ENCODE measurements at regions not wholly inside any gene's neighbourhood (a gene's known extent, or its start where the extent isn't known, plus 50 kb on each side); places are given as distances from the start of the nearest gene placed in this dataset.

- Histone ChIP-seq H3K36me3 (ENCODE audit: control insufficient read depth, low read length) (no peaks in the 10 kb centered on the region), H3K9me3 (ENCODE audit: control insufficient read depth, insufficient read depth, low read length) (no peaks in the 10 kb centered on the region), H3F3A (ENCODE audit: control insufficient read depth, insufficient read depth) (no peaks in the 10 kb centered on the region), H3K9me2 (replicated peaks; ENCODE audit: control insufficient read depth, low read length) (no peaks in the 10 kb centered on the region), H3K79me2 (ENCODE audit: control insufficient read depth, low read length) (no peaks in the 10 kb centered on the region), H3K4me3 (ENCODE audit: low read length) (no peak overlapping the region), H3K4me2 (ENCODE audit: low read length) (no peak overlapping the region), H4K20me1 (ENCODE audit: control insufficient read depth, insufficient read depth, low read depth, low read length) (no peaks in the 10 kb centered on the region), H3K27ac (ENCODE audit: low read depth, low read length) (no peak overlapping the region), H3K27me3 (ENCODE audit: control insufficient read depth, low read length) (peaks cover 7% of the 10 kb centered on the region; the same call in 1 of the 2 replicates), H3K4me1 (ENCODE audit: control insufficient read depth, low read length) (no peaks in the 10 kb centered on the region)
- TF ChIP-seq CTCF (IDR thresholded peaks at IDR 0.05; ENCODE audit: low read depth, low read length, poor library complexity, severe bottlenecking), result no peak
Observed at GRCh38 chr14:76268700-76269099, 107.2 kb upstream of the ESRRB start.

GRCh38 chr14:76271041-76271755, 104.7 kb upstream of the ESRRB start:
- Histone ChIP-seq H3K9me3 (ENCODE audit: control insufficient read depth, insufficient read depth, low read length) (no peaks in the 10 kb centered on the region), H3K27me3 (ENCODE audit: control insufficient read depth, low read length) (peaks cover 7% of the 10 kb centered on the region; the same call in 1 of the 2 replicates), H3K4me2 (ENCODE audit: low read length) (no peak overlapping the region), H3K79me2 (ENCODE audit: control insufficient read depth, low read length) (no peaks in the 10 kb centered on the region), H3K27ac (ENCODE audit: low read depth, low read length) (no peak overlapping the region), H3K9me2 (replicated peaks; ENCODE audit: control insufficient read depth, low read length) (no peaks in the 10 kb centered on the region), H3K36me3 (ENCODE audit: control insufficient read depth, low read length) (no peaks in the 10 kb centered on the region), H3F3A (ENCODE audit: control insufficient read depth, insufficient read depth) (no peaks in the 10 kb centered on the region), H3K4me1 (ENCODE audit: control insufficient read depth, low read length) (no peaks in the 10 kb centered on the region), H4K20me1 (ENCODE audit: control insufficient read depth, insufficient read depth, low read depth, low read length) (no peaks in the 10 kb centered on the region), H3K4me3 (ENCODE audit: low read length) (no peak overlapping the region)
- no peak for TF ChIP-seq CTCF (IDR thresholded peaks at IDR 0.05; ENCODE audit: low read depth, low read length, poor library complexity, severe bottlenecking)
- no peak for TF ChIP-seq EZH2phosphoT487 (IDR thresholded peaks at IDR 0.05; ENCODE audit: borderline replicate concordance, low read length)

DNA sequence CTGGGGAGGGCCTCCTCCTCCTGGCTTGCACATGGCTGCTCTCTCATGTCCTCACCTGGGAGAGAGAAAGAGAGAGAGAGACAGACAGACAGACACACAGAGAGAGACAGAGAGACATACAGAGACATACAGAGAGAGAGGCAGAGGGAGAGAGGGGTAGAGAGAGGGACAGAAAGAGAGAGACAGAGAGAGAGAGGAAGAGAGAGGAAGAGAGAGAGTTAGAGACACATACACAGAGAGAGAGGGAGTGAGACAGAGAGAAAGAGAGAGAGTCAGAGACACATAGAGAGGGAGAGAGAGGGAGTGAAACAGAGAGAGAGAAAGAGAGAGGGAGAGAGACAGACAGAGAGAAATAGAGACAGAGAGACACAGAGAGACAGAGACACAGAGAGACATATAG, 103.6 kb upstream of the ESRRB start:
- Histone ChIP-seq H3F3A (ENCODE audit: control insufficient read depth, insufficient read depth) (no peaks in the 10 kb centered on the region), H3K9me2 (replicated peaks; ENCODE audit: control insufficient read depth, low read length) (no peaks in the 10 kb centered on the region), H3K4me2 (ENCODE audit: low read length) (no peak overlapping the region), H3K27me3 (ENCODE audit: control insufficient read depth, low read length) (peaks cover 7% of the 10 kb centered on the region; the same call in 1 of the 2 replicates), H3K9me3 (ENCODE audit: control insufficient read depth, insufficient read depth, low read length) (no peaks in the 10 kb centered on the region), H3K36me3 (ENCODE audit: control insufficient read depth, low read length) (no peaks in the 10 kb centered on the region), H3K4me3 (ENCODE audit: low read length) (no peak overlapping the region), H3K79me2 (ENCODE audit: control insufficient read depth, low read length) (no peaks in the 10 kb centered on the region), H3K4me1 (ENCODE audit: control insufficient read depth, low read length) (no peaks in the 10 kb centered on the region), H4K20me1 (ENCODE audit: control insufficient read depth, insufficient read depth, low read depth, low read length) (no peaks in the 10 kb centered on the region), H3K27ac (ENCODE audit: low read depth, low read length) (no peak overlapping the region)
- TF ChIP-seq EZH2phosphoT487 (IDR thresholded peaks at IDR 0.05; ENCODE audit: borderline replicate concordance, low read length), result no peak
- no peak for TF ChIP-seq CTCF (IDR thresholded peaks at IDR 0.05; ENCODE audit: low read depth, low read length, poor library complexity, severe bottlenecking)
